ENCODE measurements at regions not wholly inside any gene's neighbourhood (a gene's known extent, or its start where the extent isn't known, plus 50 kb on each side); places are given as distances from the start of the nearest gene placed in this dataset.

- Histone ChIP-seq H3K27me3 (ENCODE audit: control insufficient read depth in 1 of 2, insufficient read depth in 2 of 2, low read length in 2 of 2) (no peaks in the 10 kb centered on the region), H3K27ac (ENCODE audit: low read length) (no peak overlapping the region), H3K4me1 (ENCODE audit: control insufficient read depth, insufficient read depth, low read length) (no peaks in the 10 kb centered on the region), H3K9me3 (ENCODE audit: control insufficient read depth in 2 of 2, low read length in 2 of 2) (no peaks in the 10 kb centered on the region), H3K9ac (ENCODE audit: low read length in 2 of 2) (no peak overlapping the region), H3K4me3 (ENCODE audit: low read length in 2 of 2) (no peak overlapping the region), H3K36me3 (ENCODE audit: control insufficient read depth in 2 of 2, insufficient read depth in 2 of 2, low read length in 2 of 2) (no peaks in the 10 kb centered on the region)
Observed at GRCh38 chr12:24054416-24054815, 104.9 kb upstream of the SOX5 start.

GRCh38 chr12:24049728-24050127 lies 100.3 kb upstream of the SOX5 start:
- Histone ChIP-seq H3K36me3 (ENCODE audit: control insufficient read depth in 2 of 2, insufficient read depth in 2 of 2, low read length in 2 of 2) (no peaks in the 10 kb centered on the region), H3K27me3 (ENCODE audit: control insufficient read depth in 1 of 2, insufficient read depth in 2 of 2, low read length in 2 of 2) (no peaks in the 10 kb centered on the region), H3K9ac (ENCODE audit: low read length in 2 of 2) (no peak overlapping the region), H3K4me3 (ENCODE audit: low read length in 2 of 2) (no peak overlapping the region), H3K9me3 (ENCODE audit: control insufficient read depth in 2 of 2, low read length in 2 of 2) (peaks cover 0 to 4% of the 10 kb centered on the region in 2 donors), H3K27ac (ENCODE audit: low read length) (no peak overlapping the region), H3K4me1 (ENCODE audit: control insufficient read depth, insufficient read depth, low read length) (no peaks in the 10 kb centered on the region)

- Histone ChIP-seq H3K27ac (ENCODE audit: low read length) (no peak overlapping the region), H3K27me3 (ENCODE audit: control insufficient read depth in 1 of 2, insufficient read depth in 2 of 2, low read length in 2 of 2) (no peaks in the 10 kb centered on the region), H3K36me3 (ENCODE audit: control insufficient read depth in 2 of 2, insufficient read depth in 2 of 2, low read length in 2 of 2) (no peaks in the 10 kb centered on the region), H3K9ac (ENCODE audit: low read length in 2 of 2) (no peak overlapping the region), H3K9me3 (ENCODE audit: control insufficient read depth in 2 of 2, low read length in 2 of 2) (peaks cover 0 to 4% of the 10 kb centered on the region in 2 donors), H3K4me3 (ENCODE audit: low read length in 2 of 2) (no peak overlapping the region), H3K4me1 (ENCODE audit: control insufficient read depth, insufficient read depth, low read length) (no peaks in the 10 kb centered on the region)
Observed at GRCh38 chr12:24049101-24049500, 99.6 kb upstream of the SOX5 start.

- no peak overlapping the region for H3K9ac ChIP-seq (ENCODE audit: low read length in 2 of 2)
- no peak overlapping the region for H3K4me3 ChIP-seq (ENCODE audit: low read length in 2 of 2)
- peaks cover 0 to 4% of the 10 kb centered on the region in 2 donors for H3K9me3 ChIP-seq (ENCODE audit: control insufficient read depth in 2 of 2, low read length in 2 of 2)
- H3K36me3 ChIP-seq (ENCODE audit: control insufficient read depth in 2 of 2, insufficient read depth in 2 of 2, low read length in 2 of 2), result no peaks in the 10 kb centered on the region
- no peaks in the 10 kb centered on the region for H3K4me1 ChIP-seq (ENCODE audit: control insufficient read depth, insufficient read depth, low read length)
- no peaks in the 10 kb centered on the region for H3K27me3 ChIP-seq (ENCODE audit: control insufficient read depth in 1 of 2, insufficient read depth in 2 of 2, low read length in 2 of 2)
- no peak overlapping the region for H3K27ac ChIP-seq (ENCODE audit: low read length)
Observed at GRCh38 chr12:24048446-24048845, 99.0 kb upstream of the SOX5 start.

DNA sequence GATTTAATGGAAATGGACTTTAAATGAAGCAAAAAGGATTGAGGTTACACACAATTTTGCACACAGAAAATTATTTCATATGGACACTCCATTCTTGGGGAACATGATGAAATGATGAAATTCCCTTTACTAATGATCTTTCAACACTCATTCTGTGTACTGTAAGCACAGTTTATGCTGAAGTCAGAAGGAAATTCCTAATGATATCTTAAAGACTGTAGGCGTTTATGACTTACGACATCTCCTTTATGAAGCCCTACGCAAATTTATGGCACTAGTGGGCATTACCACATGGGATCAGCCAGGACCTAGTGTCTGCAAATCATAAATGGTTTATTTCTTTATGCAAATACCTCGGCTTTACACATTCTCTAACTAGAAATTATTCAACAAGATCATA lies 97.9 kb upstream of the SOX5 start:
- Histone ChIP-seq H3K4me3 (ENCODE audit: low read length in 2 of 2) (no peak overlapping the region), H3K27me3 (ENCODE audit: control insufficient read depth in 1 of 2, insufficient read depth in 2 of 2, low read length in 2 of 2) (no peaks in the 10 kb centered on the region), H3K4me1 (ENCODE audit: control insufficient read depth, insufficient read depth, low read length) (no peaks in the 10 kb centered on the region), H3K9me3 (ENCODE audit: control insufficient read depth in 2 of 2, low read length in 2 of 2) (peaks cover 0 to 4% of the 10 kb centered on the region in 2 donors), H3K36me3 (ENCODE audit: control insufficient read depth in 2 of 2, insufficient read depth in 2 of 2, low read length in 2 of 2) (no peaks in the 10 kb centered on the region), H3K9ac (ENCODE audit: low read length in 2 of 2) (no peak overlapping the region), H3K27ac (ENCODE audit: low read length) (no peak overlapping the region)

DNA sequence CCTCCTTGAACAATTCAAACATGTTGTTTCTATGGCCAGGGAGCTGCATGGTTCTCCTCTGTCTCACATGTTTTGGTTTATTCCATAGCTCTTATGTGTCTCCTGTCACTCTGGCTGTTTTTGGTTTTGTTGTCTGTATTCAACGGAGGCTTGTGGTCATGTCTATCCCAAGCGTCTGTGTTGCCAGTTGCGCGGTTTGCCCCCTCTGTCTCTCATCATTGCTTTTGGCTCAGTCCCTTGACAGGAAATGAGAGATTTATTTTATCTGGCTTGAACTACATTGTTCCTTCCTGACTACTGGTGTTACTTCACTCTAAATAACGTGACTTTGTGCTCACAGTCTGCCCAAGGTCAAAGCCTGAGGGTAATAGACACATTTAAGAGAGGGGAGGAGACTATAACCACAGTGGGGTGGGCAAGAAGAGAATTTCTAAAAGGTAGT lies 96.4 kb upstream of the SOX5 start:
- H3K27me3 ChIP-seq (ENCODE audit: control insufficient read depth in 1 of 2, insufficient read depth in 2 of 2, low read length in 2 of 2), result no peaks in the 10 kb centered on the region
- no peak overlapping the region for H3K4me3 ChIP-seq (ENCODE audit: low read length in 2 of 2)
- no peak overlapping the region for H3K27ac ChIP-seq (ENCODE audit: low read length)
- H3K36me3 ChIP-seq (ENCODE audit: control insufficient read depth in 2 of 2, insufficient read depth in 2 of 2, low read length in 2 of 2), result no peaks in the 10 kb centered on the region
- H3K4me1 ChIP-seq (ENCODE audit: control insufficient read depth, insufficient read depth, low read length), result no peaks in the 10 kb centered on the region
- no peak overlapping the region for H3K9ac ChIP-seq (ENCODE audit: low read length in 2 of 2)
- H3K9me3 ChIP-seq (ENCODE audit: control insufficient read depth in 2 of 2, low read length in 2 of 2), result peaks cover 0 to 4% of the 10 kb centered on the region in 2 donors

GRCh38 chr12:24044941-24045703 lies 95.7 kb upstream of the SOX5 start:
- no peak overlapping the region for H3K27ac ChIP-seq (ENCODE audit: low read length)
- no peak overlapping the region for H3K9ac ChIP-seq (ENCODE audit: low read length in 2 of 2)
- H3K4me1 ChIP-seq (ENCODE audit: control insufficient read depth, insufficient read depth, low read length), result no peaks in the 10 kb centered on the region
- H3K27me3 ChIP-seq (ENCODE audit: control insufficient read depth in 1 of 2, insufficient read depth in 2 of 2, low read length in 2 of 2), result no peaks in the 10 kb centered on the region
- peaks cover 0 to 4% of the 10 kb centered on the region in 2 donors for H3K9me3 ChIP-seq (ENCODE audit: control insufficient read depth in 2 of 2, low read length in 2 of 2)
- no peaks in the 10 kb centered on the region for H3K36me3 ChIP-seq (ENCODE audit: control insufficient read depth in 2 of 2, insufficient read depth in 2 of 2, low read length in 2 of 2)
- no peak overlapping the region for H3K4me3 ChIP-seq (ENCODE audit: low read length in 2 of 2)

DNA sequence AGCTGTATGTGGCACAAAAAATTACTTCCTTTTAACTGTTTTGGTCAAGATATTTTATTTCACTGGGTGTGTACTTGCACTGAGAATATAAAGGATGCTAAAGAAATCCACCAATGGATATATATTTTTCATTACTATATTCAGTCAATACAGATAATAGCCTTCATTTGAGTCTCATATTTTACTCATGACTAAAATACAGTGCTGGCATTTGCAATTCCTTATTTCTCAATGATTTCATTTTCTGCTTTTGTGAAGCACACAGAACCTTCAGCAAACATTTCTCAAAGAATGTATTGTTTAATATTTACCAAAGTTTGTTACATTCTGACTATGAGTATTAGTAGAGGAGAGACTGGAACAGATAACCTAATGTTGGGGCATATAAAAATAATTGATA lies 93.2 kb upstream of the SOX5 start:
- Histone ChIP-seq H3K36me3 (ENCODE audit: control insufficient read depth in 2 of 2, insufficient read depth in 2 of 2, low read length in 2 of 2) (no peaks in the 10 kb centered on the region), H3K9ac (ENCODE audit: low read length in 2 of 2) (no peak overlapping the region), H3K4me1 (ENCODE audit: control insufficient read depth, insufficient read depth, low read length) (no peaks in the 10 kb centered on the region), H3K27me3 (ENCODE audit: control insufficient read depth in 1 of 2, insufficient read depth in 2 of 2, low read length in 2 of 2) (no peaks in the 10 kb centered on the region), H3K9me3 (ENCODE audit: control insufficient read depth in 2 of 2, low read length in 2 of 2) (no peaks in the 10 kb centered on the region), H3K27ac (ENCODE audit: low read length) (no peak overlapping the region), H3K4me3 (ENCODE audit: low read length in 2 of 2) (no peak overlapping the region)

- H3K9ac ChIP-seq (ENCODE audit: low read length in 2 of 2), result no peak overlapping the region
- no peaks in the 10 kb centered on the region for H3K36me3 ChIP-seq (ENCODE audit: control insufficient read depth in 2 of 2, insufficient read depth in 2 of 2, low read length in 2 of 2)
- H3K27me3 ChIP-seq (ENCODE audit: control insufficient read depth in 1 of 2, insufficient read depth in 2 of 2, low read length in 2 of 2), result no peaks in the 10 kb centered on the region
- H3K4me3 ChIP-seq (ENCODE audit: low read length in 2 of 2), result no peak overlapping the region
- H3K4me1 ChIP-seq (ENCODE audit: control insufficient read depth, insufficient read depth, low read length), result no peaks in the 10 kb centered on the region
- no peak overlapping the region for H3K27ac ChIP-seq (ENCODE audit: low read length)
- H3K9me3 ChIP-seq (ENCODE audit: control insufficient read depth in 2 of 2, low read length in 2 of 2), result no peaks in the 10 kb centered on the region
Observed at GRCh38 chr12:24039113-24039525, 89.6 kb upstream of the SOX5 start.

DNA sequence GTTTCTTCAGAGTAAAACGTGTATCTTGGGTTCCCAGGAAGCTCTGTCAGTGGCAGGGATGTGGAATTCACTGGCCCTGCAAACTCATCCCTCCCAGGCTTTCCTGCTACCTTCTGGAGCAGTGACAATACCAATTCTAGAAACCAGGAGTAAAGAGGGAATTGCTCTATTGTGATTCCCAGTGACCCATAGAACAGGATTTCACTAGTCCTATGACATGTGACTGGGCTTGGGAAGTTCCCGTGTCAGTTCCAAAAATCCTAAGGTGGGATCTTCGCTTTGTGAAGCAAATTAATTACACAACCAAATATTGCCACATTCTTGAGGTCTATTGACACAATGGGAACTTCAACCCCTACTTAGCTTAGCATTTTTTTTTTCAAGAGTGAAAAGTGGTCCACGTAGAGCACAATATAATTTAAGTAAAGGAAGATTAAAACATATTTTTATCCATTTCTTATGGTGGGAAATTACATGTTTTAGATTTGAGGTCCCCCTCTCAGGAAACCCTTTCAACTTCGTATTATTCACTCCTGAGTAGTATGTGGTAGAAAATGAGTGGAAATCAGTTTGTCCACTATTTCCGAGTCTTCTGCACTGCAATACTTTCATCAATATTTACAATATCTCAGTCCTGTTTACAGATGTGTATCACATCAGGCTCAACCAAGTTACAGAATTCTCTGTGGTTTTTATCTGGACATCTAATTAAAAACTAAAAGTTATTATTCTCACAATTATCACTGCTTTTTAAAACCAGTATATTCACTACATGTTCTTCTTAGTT lies 88.9 kb upstream of the SOX5 start:
- Histone ChIP-seq H3K27me3 (ENCODE audit: control insufficient read depth in 1 of 2, insufficient read depth in 2 of 2, low read length in 2 of 2) (no peaks in the 10 kb centered on the region), H3K36me3 (ENCODE audit: control insufficient read depth in 2 of 2, insufficient read depth in 2 of 2, low read length in 2 of 2) (no peaks in the 10 kb centered on the region), H3K9ac (ENCODE audit: low read length in 2 of 2) (no peak overlapping the region), H3K9me3 (ENCODE audit: control insufficient read depth in 2 of 2, low read length in 2 of 2) (no peaks in the 10 kb centered on the region), H3K4me3 (ENCODE audit: low read length in 2 of 2) (no peak overlapping the region), H3K4me1 (ENCODE audit: control insufficient read depth, insufficient read depth, low read length) (no peaks in the 10 kb centered on the region), H3K27ac (ENCODE audit: low read length) (no peak overlapping the region)
